GM18951 (cell line): ENCODE measurements at regions not wholly inside any gene's neighbourhood (a gene's known extent, or its start where the extent isn't known, plus 50 kb on each side); places are given as distances from the start of the nearest gene placed in this dataset.
"Not testable (repeated sequence)": the region's sequence is repeated elsewhere in the genome, so short reads cannot be mapped to it uniquely, and the experiment has no call there.

ENCODE experiments used
- POLR2A ChIP-seq: IDR thresholded peaks from 4 replicates; pipeline ENCODE4 v1.6.1; 2011; ENCODE audit warnings: mild to moderate bottlenecking; ENCODE audit not compliant: insufficient read length, insufficient read depth; ENCODE audit errors: extremely low read depth
- in situ Hi-C: fragments of 300-500 bp; cut with MboI; formaldehyde crosslinking; loops from one replicate; pipeline ENCODE4 v1.12.0; 2022; ENCODE audit warnings: low sequenced_read_pairs, mixed read lengths, inconsistent platforms; ENCODE audit not compliant: unreplicated experiment

DNA sequence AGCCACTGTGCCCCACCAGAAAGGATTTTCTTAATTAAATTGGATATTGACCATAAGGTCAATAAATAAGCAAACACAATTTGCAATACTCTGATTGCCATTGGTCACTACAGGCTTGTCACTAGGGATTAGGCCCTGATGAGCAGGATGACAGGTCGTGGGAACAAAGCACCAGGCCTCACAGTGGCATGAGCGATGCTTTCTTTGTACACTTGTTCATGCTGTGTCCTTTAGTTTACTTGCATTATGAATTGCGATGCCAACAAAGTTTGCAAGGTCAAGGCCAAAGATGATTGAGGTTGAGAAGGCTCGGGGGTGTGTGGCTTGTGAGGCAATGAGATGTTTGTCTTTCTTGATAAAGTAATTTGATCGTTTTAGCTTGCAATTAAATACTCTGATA lies 136.0 kb downstream of the TTC8 start:
- in situ Hi-C loops = no loop called here
- TF ChIP-seq POLR2A = no peak

GRCh38 chr14:88961214-88961613 lies 136.8 kb downstream of the TTC8 start:
- no peak for TF ChIP-seq POLR2A
- in situ Hi-C loops = no loop called here

GRCh38 chr14:88962356-88962755 lies 137.9 kb downstream of the TTC8 start:
- in situ Hi-C loops = no loop called here
- no peak for TF ChIP-seq POLR2A

GRCh38 chr14:88967299-88967698 lies 142.8 kb downstream of the TTC8 start:
- no peak for TF ChIP-seq POLR2A
- in situ Hi-C loops = no loop called here

DNA sequence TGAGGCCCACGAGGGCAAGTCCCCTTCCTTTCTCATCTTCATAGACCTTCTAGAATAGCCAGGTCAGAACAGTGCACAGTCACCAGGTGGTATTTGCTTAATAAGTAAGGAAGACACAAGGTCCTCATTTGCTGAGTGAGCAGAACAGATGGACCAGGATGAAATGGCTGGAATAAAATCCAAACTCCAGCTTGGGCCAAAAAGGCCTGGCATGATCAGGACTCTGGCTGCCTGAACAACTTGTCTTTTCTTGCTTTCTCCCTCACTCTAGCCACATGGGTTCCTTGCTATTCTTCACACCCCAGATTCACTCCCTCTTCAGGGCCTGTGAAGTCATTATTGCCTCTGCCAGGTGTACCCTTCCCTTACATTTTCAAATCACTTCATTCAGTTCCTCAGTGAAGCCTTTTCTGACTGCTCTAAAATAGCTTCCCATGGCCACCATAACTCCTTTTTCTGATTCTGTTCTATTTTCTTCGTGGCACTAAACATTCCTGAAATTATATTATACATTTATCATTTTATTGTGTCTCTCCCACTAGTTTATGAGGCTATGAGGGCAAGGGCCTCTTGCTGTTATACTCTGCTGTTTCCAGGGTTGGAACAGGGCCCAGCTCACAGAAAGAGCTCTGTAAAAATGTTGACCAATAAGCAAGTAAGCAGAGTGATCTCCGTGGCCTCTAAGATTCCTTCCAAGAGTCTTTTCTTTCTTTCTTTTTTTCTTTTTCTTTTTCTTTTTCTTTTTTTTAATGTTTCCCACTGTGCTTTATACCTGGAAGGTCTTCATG lies 150.8 kb downstream of the TTC8 start:
- no peak for TF ChIP-seq POLR2A

GRCh38 chr14:88975926-88976325 lies 151.5 kb downstream of the TTC8 start:
- TF ChIP-seq POLR2A = no peak
- in situ Hi-C loops = no loop called here

More for the DNA sequence above, 150.8 kb downstream of the TTC8 start:
- in situ Hi-C loops = no loop called here

DNA sequence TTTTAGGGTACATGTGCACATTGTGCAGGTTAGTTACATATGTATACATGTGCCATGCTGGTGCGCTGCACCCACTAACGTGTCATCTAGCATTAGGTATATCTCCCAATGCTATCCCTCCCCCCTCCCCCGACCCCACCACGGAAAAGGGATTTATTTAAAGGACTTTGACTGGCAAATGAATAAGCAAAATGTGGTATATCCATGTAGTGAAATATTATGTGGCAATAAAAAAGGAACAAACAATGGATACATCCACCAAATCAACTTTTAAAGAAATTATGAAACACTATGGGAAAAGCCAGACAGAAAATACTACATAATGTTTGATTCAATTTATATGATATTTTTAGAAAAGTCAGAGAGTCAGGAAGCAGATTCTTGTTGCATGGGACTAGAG lies 156.5 kb downstream of the TTC8 start:
- in situ Hi-C loops = not testable (repeated sequence)

DNA sequence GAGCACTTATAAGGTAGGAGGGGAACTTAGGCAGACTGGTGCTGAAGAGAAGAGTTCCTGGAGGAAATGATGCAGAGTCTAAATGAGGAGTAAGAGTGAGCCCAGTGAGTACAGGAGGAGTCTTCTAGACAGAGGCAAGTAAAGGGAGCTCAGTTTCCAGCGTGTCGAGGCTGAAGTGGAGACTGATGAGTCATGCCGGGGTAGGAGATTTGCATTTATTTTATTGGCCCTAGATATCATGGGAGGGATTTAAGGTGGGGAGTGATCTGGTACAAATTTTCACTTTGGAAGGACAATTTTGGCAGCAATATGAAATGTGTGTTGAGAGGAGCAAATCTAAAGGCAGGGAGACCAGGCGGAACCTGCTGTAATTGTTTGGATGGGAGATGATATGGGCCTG lies 157.5 kb downstream of the TTC8 start:
- in situ Hi-C loops = no loop called here

GRCh38 chr14:88983755-88984154 lies 159.3 kb downstream of the TTC8 start:
- in situ Hi-C loops = no loop called here
- no peak for TF ChIP-seq POLR2A

More for the DNA sequence above, 157.5 kb downstream of the TTC8 start:
- TF ChIP-seq POLR2A = no peak

DNA sequence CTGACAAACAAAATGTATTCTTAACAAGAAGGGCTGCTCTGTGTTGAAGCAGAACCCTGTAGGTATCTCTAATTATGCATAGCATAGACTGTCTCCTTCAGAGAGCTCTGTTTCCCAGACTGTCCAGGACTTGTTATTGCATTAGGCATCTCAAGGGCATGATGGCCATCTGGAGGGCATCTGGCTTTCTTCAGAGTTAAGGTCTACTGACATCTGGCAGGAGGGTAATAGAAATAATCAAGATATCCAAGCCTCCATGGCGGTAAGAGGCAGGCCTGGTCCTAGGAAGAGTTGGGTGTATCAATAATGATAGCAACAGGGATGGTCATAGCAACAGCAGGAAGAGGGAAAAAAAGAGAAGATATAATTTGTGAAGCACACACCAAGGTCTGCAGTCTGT lies 161.2 kb downstream of the TTC8 start:
- in situ Hi-C loops = no loop called here
- no peak for TF ChIP-seq POLR2A

GRCh38 chr14:88986146-88986841 lies 161.8 kb downstream of the TTC8 start:
- TF ChIP-seq POLR2A = no peak

DNA sequence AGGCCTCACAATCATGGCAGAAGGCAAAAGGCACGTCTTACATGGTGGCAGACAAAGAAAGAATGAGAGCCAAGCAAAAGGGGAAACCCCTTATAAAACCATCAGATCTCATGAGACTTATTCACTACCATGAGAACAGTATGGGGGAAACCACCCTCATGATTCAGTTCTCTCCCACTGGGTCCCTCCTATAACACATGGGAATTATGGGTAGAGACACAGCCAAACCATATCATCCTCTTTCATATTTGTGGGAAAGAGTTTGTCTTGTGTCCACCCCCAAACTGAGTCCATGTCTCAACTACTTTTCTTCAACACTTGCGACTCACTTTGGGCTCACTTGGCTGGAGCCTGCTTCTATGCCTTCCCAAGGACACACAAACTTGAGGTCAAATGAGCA lies 162.5 kb downstream of the TTC8 start:
- in situ Hi-C loops = not testable (repeated sequence)

More at GRCh38 chr14:88986146-88986841, 161.8 kb downstream of the TTC8 start:
- in situ Hi-C loops = no loop called here

DNA sequence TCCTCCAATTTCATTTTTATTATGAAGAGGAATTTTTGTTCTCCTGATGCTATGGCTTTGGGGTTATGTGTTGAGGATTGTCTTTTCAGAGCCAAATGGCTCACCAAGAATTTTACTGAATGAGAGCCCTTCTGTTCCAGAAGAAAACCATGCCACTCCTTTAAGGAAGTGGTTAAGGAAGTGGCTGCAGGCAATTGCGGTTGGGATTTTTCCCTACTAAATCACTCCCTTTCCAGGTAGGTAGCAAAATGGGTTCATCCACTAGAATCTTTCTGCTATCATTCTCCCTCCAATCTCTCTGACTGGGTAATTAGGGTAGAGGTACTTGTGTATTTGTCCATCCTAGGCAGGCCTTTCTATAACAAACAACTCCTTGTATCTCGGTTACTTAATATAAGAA lies 163.1 kb downstream of the TTC8 start:
- TF ChIP-seq POLR2A = no peak
- in situ Hi-C loops = no loop called here

DNA sequence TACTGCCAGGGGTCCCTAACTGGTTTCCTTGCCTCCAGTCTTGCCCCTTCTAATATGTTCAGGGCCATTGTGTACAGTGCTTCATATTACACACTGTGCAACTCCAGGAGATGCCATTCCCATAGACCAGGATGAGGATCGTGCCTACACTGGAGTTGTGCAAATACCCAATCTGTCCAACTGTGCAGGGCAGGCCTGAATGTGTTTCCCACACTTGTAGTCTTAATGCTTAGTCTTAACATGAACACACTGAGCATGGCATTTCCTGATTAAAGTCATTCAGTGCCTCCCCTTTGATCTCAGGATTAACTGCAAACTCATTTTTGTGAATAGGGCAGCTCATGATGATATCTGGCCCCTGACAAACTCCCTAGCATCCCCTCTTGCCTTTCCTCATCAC lies 165.5 kb downstream of the TTC8 start:
- in situ Hi-C loops = no loop called here
- no peak for TF ChIP-seq POLR2A
